Gastroesophageal sphincter (tissue), 4 donors: ENCODE measurements at regions not wholly inside any gene's neighbourhood (a gene's known extent, or its start where the extent isn't known, plus 50 kb on each side); places are given as distances from the start of the nearest gene placed in this dataset.

Source experiments
- ATAC-seq: fragments of 150-250 bp; one replicate; pipeline ENCODE4 v1.9.1; 2016; ENCODE audit warnings: mild to moderate bottlenecking, moderate library complexity
- H3K27ac ChIP-seq, 4 donors: fragments of 200-600 bp; sonication (generic) in 3 of 4; 1 replicate in 3 of 4; 2 replicates in 1 of 4; pipeline ENCODE4 v1.5.1; 2016 to 2019
- H3K27me3 ChIP-seq: fragments of 200-600 bp; sonication (generic); one replicate; pipeline ENCODE4 v1.5.1; 2019
- H3K36me3 ChIP-seq, 2 donors: fragments of 200-600 bp; sonication (generic); one replicate each; pipeline ENCODE4 v1.5.1; 2019; ENCODE audit warnings: control low read depth in 1 of 2
- H3K4me1 ChIP-seq, 3 donors: fragments of 200-600 bp; sonication (generic); 1 replicate in 2 of 3; 2 replicates in 1 of 3; pipeline ENCODE4 v1.5.1; 2016 to 2019; ENCODE audit warnings: control low read depth in 2 of 3
- H3K4me3 ChIP-seq, 2 donors: fragments of 200-600 bp; sonication (generic); one replicate each; pipeline ENCODE4 v1.5.1; 2019; ENCODE audit warnings: mild to moderate bottlenecking in 1 of 2, moderate library complexity in 1 of 2
- H3K9me3 ChIP-seq, 3 donors: fragments of 200-600 bp; sonication (generic); one replicate each; pipeline ENCODE4 v1.5.1; 2017 to 2019; ENCODE audit warnings: control low read depth in 2 of 3
- CTCF ChIP-seq, 4 experiments: fragments of 200-600 bp in 2 of 4; fragments of 450-650 bp in 2 of 4; sonication (generic) in 1 of 4; IDR thresholded peaks; one replicate each; pipeline ENCODE4 v1.5.1; 2017 to 2019; ENCODE audit warnings: antibody characterized with exemption in 4 of 4, mild to moderate bottlenecking in 2 of 4, moderate library complexity in 2 of 4
- EP300 ChIP-seq: sonication (generic); formaldehyde crosslinking; IDR thresholded peaks from one replicate; pipeline ENCODE4 v1.6.1; 2017; ENCODE audit warnings: antibody characterized with exemption, mild to moderate bottlenecking
- POLR2A ChIP-seq, 2 donors: fragments of 450-650 bp; IDR thresholded peaks; one replicate each; pipeline ENCODE4 v1.6.1; 2017; ENCODE audit warnings: antibody characterized with exemption in 2 of 2, mild to moderate bottlenecking in 2 of 2, moderate library complexity in 1 of 2
- POLR2AphosphoS5 ChIP-seq: sonication (generic); formaldehyde crosslinking; IDR thresholded peaks from one replicate; pipeline ENCODE4 v1.6.1; 2017; ENCODE audit warnings: antibody characterized with exemption
- whole genome bisulfite sequencing, 2 donors: methylation state at CpG; one replicate each; pipeline ENCODE4 v1.1.5; 2018; ENCODE audit warnings: low coverage in 1 of 2; 5-methylcytosine and 5-hydroxymethylcytosine counted together

DNA sequence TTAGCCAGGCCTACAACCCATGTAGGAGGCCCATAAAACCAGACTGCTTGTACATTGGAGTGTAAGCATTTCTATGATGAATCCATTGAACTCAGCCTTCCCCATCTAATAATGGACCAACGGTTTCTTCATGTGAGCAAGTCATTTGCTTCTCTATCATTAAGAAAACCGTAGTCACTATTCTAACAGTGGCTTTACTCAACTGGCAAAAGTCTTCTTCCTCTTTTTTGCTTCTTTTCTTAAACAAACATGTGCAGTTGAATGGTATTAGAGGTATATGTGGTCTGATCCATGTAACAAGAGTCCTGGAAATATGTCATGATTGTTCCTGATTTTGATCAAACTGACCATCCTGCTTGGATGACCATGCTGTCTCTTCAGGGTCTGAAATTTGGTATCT, 132.4 kb upstream of the STXBP5 start:
- no peak for TF ChIP-seq CTCF (IDR thresholded peaks at IDR 0.05)
- Histone ChIP-seq H3K9me3 (no peaks in the 10 kb centered on the region), H3K4me1 (no peaks in the 10 kb centered on the region), H3K27ac (no peak overlapping the region), H3K4me3 (no peak overlapping the region), H3K36me3 (no peaks in the 10 kb centered on the region), H3K27me3 (no peaks in the 10 kb centered on the region)
- ATAC-seq, result no peak
- WGBS, 2 donors, result 73 to 91% methylated on average over 2 of the region's 2 CpGs

GRCh38 chr6:147075381-147075780, 128.8 kb upstream of the STXBP5 start:
- H3K4me1 ChIP-seq, result no peaks in the 10 kb centered on the region
- TF ChIP-seq POLR2AphosphoS5, result no peak
- TF ChIP-seq EP300, result no peak
- TF ChIP-seq CTCF (IDR thresholded peaks at IDR 0.05), result no peak
- no peak for TF ChIP-seq POLR2A (IDR thresholded peaks at IDR 0.05)
- ATAC-seq, result no peak
- no peaks in the 10 kb centered on the region for H3K27me3 ChIP-seq
- no peak overlapping the region for H3K4me3 ChIP-seq
- H3K27ac ChIP-seq, result no peak overlapping the region
- H3K36me3 ChIP-seq, result no peaks in the 10 kb centered on the region
- WGBS, 2 donors, result 91 to 100% methylated on average over 1 of the region's 1 CpG
- no peaks in the 10 kb centered on the region for H3K9me3 ChIP-seq

DNA sequence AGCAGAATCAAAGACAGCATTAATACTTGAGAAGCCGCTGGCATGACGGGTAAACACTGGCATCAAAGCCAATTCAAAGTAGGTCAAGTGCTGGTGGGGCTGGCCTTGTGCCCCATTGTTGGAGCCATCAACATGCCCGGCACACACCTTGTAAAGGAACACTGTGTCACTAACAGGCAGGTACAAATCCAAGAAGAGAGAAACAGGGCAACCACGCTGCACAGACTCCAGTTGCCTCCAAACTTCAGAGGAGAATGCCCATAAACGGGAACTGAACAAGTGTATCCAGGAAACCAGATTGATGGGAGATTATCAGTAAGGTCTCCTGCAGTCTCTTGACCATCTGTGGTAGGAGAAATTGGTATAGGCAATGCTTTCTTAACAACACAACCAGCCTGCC, 127.0 kb upstream of the STXBP5 start:
- whole genome bisulfite sequencing, 2 donors, result 81 to 100% methylated on average over 2 to 4 of the region's 5 CpGs
- no peaks in the 10 kb centered on the region for H3K4me1 ChIP-seq
- TF ChIP-seq POLR2AphosphoS5 (no peak), EP300 (no peak), POLR2A (IDR thresholded peaks at IDR 0.05) (no peak), CTCF (IDR thresholded peaks at IDR 0.05) (no peak)
- H3K27ac ChIP-seq, result no peak overlapping the region
- no peak overlapping the region for H3K4me3 ChIP-seq
- no peaks in the 10 kb centered on the region for H3K9me3 ChIP-seq
- no peaks in the 10 kb centered on the region for H3K36me3 ChIP-seq
- no peak for ATAC-seq
- no peaks in the 10 kb centered on the region for H3K27me3 ChIP-seq

GRCh38 chr6:147078106-147078505, 126.1 kb upstream of the STXBP5 start:
- no peaks in the 10 kb centered on the region for H3K36me3 ChIP-seq
- H3K4me3 ChIP-seq, result no peak overlapping the region
- no peak overlapping the region for H3K27ac ChIP-seq
- H3K27me3 ChIP-seq, result no peaks in the 10 kb centered on the region
- no peaks in the 10 kb centered on the region for H3K9me3 ChIP-seq
- ATAC-seq, result no peak
- TF ChIP-seq EP300, result no peak
- TF ChIP-seq POLR2AphosphoS5, result no peak
- no peak for TF ChIP-seq CTCF (IDR thresholded peaks at IDR 0.05)
- no peak for TF ChIP-seq POLR2A (IDR thresholded peaks at IDR 0.05)
- H3K4me1 ChIP-seq, result no peaks in the 10 kb centered on the region
- 45 to 64% methylated on average over 2 of the region's 2 CpGs for WGBS, 2 donors

- Histone ChIP-seq H3K4me1 (no peaks in the 10 kb centered on the region), H3K36me3 (no peaks in the 10 kb centered on the region), H3K27ac (no peak overlapping the region), H3K4me3 (no peak overlapping the region), H3K27me3 (no peaks in the 10 kb centered on the region), H3K9me3 (no peaks in the 10 kb centered on the region)
- no peak for TF ChIP-seq CTCF (IDR thresholded peaks at IDR 0.05)
- TF ChIP-seq EP300, result no peak
- TF ChIP-seq POLR2A (IDR thresholded peaks at IDR 0.05), result no peak
- TF ChIP-seq POLR2AphosphoS5, result no peak
- ATAC-seq, result no peak
- WGBS, 2 donors, result 82 to 100% methylated on average over 2 of the region's 2 CpGs
Observed at GRCh38 chr6:147078602-147079001, 125.6 kb upstream of the STXBP5 start.
